ENCODE measurements at regions not wholly inside any gene's neighbourhood (a gene's known extent, or its start where the extent isn't known, plus 50 kb on each side); places are given as distances from the start of the nearest gene placed in this dataset.
"Not testable (repeated sequence)": the region's sequence is repeated elsewhere in the genome, so short reads cannot be mapped to it uniquely, and the experiment has no call there.

GRCh38 chr9:81421090-81421489, 268.3 kb downstream of the TLE1 start:
- TF ChIP-seq CTCF (IDR thresholded peaks at IDR 0.05; ENCODE audit: low read depth, low read length, poor library complexity, severe bottlenecking); EZH2phosphoT487 (IDR thresholded peaks at IDR 0.05; ENCODE audit: borderline replicate concordance, low read length): not testable (repeated sequence)
